GM19351 (cell line): ENCODE measurements at regions not wholly inside any gene's neighbourhood (a gene's known extent, or its start where the extent isn't known, plus 50 kb on each side); places are given as distances from the start of the nearest gene placed in this dataset.
"Not testable (repeated sequence)": the region's sequence is repeated elsewhere in the genome, so short reads cannot be mapped to it uniquely, and the experiment has no call there.

Experiments used
- ATAC-seq: cut with Tn5 transposase; IDR thresholded peaks from one replicate; pipeline ENCODE4 v1.9.1; 2021; ENCODE audit warnings: mild to moderate bottlenecking, moderate library complexity; ENCODE audit not compliant: unreplicated experiment

- ATAC-seq, result not testable (repeated sequence)
Measured at GRCh38 chr2:132271794-132272193, 110.0 kb upstream of the ANKRD30BL start.

GRCh38 chr2:132272713-132273112 lies 111.0 kb upstream of the ANKRD30BL start:
- ATAC-seq, result no peak

- not testable (repeated sequence) for ATAC-seq
Measured at GRCh38 chr2:132273585-132273984, 111.8 kb upstream of the ANKRD30BL start.

DNA sequence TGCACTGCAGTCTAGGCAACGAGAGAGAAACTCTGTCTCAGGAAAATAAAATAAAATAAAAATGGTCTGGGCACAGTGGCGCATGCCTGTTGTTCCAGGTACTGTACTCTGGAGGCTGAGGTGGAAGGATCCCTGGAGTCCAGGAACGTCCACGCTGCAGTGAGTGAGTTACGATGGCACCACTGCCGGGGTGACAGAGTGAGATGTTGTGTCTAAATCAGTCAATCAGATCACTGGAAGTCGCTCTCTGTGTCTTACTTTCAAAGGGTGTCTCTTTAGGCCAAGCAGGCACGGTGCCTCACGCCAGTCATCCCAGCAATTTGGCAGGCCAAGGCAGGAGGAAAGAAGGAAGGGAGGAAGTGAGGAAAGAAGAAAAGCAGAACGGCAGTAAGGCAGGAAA lies 112.2 kb upstream of the ANKRD30BL start:
- no peak for ATAC-seq

DNA sequence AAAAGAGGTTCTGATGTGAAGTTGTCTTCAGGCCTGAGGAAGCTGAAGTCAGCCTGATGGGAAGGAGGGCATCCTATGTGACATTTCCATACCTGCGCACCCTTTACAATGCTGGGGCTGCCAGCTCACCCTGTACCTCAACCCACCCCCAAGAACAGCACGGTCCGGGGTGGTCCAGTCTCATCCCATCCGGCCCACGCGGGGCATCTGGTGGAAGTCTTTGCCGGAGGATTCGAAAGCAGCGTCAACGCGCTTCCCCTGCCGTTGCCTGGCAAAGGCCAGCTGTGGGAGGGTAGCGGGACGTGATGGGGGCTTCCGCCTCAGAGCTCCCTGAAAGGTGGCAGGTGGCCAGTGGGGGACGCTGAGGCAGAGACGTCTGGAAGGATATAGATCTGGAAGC lies 113.6 kb upstream of the ANKRD30BL start:
- ATAC-seq, result no peak

DNA sequence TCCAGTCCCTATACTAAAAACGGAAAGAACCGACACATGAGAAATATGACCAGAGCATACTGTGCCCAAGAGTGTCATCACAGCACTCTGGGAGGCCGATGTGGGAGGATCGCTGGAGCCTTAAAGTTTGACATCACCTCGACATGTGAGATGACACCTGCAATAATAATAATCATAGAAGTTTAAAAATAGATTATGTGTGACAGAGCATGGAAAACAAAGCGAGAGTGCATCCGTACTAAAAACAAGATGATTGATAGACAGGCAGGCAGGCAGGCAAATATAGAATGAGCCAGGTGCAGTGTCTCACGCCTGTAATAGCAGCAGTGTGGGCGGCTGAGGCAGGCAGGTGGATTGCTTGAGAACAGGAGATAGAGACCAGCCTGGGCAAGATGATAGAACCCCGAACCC lies 114.8 kb upstream of the ANKRD30BL start:
- ATAC-seq, result no peak

DNA sequence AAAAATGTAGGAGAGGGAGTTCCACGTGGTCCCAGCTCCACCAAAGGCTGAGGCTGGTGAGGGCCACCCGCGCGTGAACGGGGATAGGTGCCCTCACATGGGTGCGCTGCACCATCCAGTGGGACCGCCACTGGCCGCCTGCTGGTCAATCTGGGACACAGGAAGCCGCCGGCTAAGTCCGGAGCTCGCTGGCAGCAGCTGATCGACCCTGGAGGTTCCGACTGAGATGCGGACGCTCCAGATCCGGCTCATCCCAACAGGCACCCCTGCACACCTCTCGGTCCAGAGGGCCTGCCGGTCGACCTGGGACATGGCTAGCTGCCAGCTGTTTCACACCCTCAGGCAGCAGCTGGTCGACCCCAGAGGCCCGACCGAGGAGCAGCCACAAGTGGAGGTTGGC lies 116.5 kb upstream of the ANKRD30BL start:
- ATAC-seq, result no peak

GRCh38 chr2:132279344-132279743 lies 117.6 kb upstream of the ANKRD30BL start:
- no peak for ATAC-seq

DNA sequence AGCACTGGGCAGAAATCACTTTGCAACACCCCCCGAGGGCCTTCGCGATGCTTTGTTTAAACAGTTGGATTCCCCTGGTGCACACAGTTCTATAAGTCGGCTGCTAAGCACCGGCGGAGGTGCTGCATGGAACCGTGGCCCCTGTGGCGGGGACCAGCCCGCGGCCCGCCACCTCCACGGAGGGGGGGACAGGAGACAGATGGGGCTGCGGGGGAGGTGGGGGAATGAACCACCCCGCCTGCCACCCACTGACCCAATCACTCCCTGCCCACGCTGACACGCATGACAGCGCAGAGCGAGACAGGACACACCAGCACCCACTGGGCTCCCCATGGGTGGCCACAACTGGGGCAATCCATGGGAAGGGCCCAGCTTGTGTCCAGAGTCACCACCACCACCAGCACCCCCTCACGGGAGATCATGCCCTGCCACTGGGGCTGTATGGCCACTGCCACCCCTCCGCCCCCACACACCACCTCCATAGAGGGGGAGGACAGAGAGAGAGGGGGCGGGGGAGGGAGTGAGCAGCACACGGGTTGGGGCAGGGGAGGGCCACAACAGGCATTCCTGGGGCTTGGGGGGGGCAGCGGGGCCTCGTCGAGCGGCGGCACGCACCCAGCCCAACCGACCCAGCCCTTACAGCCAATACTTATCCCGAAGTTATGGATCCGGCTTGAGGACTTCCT lies 118.3 kb upstream of the ANKRD30BL start:
- ATAC-seq, result no peak

DNA sequence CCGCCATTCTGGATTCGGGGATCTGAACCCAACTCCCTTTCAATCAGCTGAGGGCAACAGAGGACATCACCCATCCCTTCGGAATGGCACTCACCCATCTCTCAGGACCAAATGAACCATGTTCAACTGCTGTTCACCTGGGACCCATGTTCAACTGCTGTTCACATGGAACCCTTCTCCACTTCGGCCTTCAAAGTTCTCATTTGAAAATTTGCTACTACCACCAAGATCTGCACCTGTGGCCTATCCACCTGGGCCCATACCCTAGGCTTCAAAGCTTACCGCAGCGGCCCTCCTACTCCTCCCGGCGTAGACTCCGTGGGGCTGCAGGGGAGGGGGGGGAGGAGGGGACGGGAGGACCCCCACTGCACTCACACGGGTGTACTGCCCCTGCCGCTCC lies 119.2 kb upstream of the ANKRD30BL start:
- ATAC-seq, result no peak

DNA sequence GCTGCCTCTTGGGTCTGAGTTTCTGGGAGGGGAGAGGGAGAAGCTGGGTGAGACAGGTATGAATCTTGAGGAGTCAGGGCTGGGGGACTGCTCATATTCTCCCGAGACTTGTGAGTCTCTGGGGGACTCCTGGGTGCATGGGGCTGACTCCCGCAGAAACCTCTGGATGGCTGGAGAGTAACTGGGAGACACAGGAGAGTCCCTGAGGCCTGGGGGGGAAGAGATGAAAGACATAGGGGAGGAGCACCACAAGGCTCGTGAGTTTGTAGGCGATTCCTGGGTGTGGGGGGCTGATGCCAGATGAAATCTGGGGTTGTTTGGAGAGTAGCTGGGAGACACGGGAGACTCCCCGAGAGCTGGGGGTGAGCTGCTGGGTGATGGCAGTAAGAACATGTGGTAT lies 120.4 kb upstream of the ANKRD30BL start:
- not testable (repeated sequence) for ATAC-seq

- no peak for ATAC-seq
Measured at GRCh38 chr2:132282911-132283310, 121.2 kb upstream of the ANKRD30BL start.

DNA sequence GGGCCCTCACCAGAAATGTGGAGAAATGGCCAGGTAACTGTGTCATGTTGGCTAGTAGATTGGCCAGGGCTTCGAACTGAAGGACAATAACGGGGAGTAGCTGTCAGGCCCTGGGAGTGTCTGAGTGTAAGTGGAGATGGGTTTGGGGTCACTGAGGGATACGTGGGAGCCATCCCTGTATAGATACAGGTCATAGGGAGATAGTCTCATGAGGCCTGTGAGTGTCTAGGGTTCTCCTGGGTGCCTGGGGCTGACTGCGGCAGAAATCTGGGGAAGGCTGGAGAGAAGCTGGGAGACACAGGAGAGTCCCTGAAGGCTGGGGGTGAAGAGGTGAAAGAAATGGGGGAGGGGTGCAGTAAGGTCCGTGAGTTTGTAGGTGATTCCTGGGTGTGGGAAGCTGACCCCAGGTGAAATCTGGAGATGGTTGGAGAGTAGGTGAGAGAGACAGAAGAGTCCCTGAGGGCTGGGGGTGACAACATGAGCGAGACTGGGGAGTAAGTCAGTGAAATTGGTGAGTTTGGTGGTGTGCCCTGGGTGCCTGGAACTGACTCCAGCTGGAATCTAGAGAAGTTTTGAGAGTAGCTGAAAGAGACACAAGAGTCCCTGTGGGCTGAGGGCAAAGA lies 124.6 kb upstream of the ANKRD30BL start:
- not testable (repeated sequence) for ATAC-seq

DNA sequence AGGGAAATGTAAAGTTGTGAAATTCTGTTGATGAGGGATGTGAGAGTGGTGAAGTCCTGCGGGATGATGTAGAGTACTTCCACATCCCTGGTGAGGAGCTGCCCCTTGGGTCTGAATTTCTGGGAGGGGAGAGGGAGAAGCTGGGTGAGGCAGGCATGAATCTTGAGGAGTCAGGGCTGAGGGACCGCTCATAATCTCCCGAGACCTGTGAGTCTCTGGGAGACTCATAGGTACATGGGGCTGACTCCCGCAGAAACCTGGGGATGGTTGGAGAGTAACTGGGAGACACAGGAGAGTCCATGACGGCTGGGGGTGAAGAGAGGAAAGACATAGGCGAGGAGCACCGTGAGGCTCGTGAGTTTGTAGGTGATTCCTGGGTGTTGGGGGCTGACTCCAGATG lies 126.2 kb upstream of the ANKRD30BL start:
- not testable (repeated sequence) for ATAC-seq

- not testable (repeated sequence) for ATAC-seq
Measured at GRCh38 chr2:132289138-132289537, 127.4 kb upstream of the ANKRD30BL start.

GRCh38 chr2:132289812-132290211 lies 126.8 kb upstream of the GPR39 start:
- not testable (repeated sequence) for ATAC-seq

DNA sequence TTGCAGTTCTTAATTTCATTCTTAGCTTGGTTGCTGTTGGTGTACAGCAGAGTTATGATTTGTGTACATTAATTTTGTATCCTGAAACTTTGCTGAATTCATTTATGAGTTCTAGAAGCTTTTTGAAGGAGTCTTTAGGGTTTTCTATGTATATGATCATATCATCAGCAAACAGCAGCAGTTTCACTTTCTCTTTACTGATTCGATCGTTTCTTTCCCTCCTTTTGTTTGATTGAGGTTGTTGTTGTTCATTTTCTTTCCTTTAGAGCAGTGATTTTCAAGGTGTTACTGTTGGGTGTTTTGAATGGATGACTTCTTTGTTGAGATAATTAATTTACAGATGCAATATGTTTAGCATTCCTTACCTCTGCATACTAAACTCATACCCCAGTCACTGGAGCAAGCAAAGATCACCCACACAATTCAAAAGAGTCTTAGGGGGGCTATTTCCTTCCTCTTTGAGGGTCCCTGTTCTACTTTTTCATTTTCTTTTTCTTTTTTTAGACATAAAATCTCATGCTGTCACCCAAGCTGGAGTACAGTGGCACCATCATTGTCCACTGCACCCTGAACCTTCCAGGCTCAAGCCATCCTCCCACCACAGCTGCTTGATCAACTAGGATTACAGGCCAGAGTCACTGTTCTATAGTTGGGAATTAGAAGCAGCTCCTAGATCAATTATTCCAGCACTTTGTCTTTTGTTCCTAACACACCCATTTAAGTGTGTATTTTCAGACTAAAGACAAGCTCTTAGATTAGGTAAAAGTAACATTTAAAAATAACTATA lies 115.8 kb upstream of the GPR39 start:
- ATAC-seq, result peak; percentile 62

GRCh38 chr2:132304661-132305380 lies 111.8 kb upstream of the GPR39 start:
- ATAC-seq, result not testable (repeated sequence)

GRCh38 chr2:132307613-132308198 lies 108.9 kb upstream of the GPR39 start:
- not testable (repeated sequence) for ATAC-seq

DNA sequence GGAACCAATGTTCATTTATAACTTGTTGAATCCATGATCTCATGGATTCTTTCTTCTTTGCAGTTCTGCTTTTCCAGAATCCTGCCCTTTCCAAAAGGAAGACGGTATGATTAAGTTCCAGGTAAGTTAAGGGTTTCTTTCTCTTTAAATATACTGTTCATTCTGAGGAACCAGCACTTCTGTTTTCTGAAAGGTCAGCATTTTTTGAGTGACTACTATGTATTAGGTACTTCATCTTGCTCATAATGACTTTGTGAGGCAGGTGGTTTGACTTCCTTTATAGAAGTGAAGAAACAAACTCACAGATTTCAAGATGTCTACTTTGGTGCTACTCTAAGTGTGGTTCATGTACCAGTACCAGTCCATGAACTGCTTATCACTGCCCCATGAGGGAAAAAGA lies 107.4 kb upstream of the GPR39 start:
- not testable (repeated sequence) for ATAC-seq

DNA sequence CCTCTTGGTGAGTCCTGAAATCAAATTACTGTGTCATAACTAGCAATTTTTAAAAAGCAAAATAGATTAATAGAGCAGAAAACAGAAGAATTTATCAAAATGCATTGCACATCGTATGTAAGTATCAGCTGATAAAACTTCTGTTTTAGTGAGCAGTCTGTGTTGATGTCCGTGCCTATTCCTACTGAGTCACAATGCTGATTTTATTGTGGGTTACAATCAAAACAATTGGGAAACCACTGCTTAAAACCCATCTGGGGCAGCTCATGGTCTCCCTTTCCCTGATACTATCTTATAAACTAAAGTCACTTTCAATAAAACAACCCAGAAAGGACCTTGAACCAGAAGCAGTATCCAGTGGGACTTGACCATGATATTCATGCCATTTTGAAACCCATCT lies 101.1 kb upstream of the GPR39 start:
- ATAC-seq, result not testable (repeated sequence)
